Stimulated activated CD4-positive, alpha-beta T cell treated with anti-CD3 and anti-CD28 coated beads, Interleukin-2, amount 100 ng/mL, for 24 hours (primary cell): ENCODE measurements at regions not wholly inside any gene's neighbourhood (a gene's known extent, or its start where the extent isn't known, plus 50 kb on each side); places are given as distances from the start of the nearest gene placed in this dataset.
"Not testable (repeated sequence)": the region's sequence is repeated elsewhere in the genome, so short reads cannot be mapped to it uniquely, and the experiment has no call there.

Experiments
- DNase-seq, 2 donors: peaks; one replicate each; pipeline ENCODE4 v3.0.0-alpha.2; 2020

DNA sequence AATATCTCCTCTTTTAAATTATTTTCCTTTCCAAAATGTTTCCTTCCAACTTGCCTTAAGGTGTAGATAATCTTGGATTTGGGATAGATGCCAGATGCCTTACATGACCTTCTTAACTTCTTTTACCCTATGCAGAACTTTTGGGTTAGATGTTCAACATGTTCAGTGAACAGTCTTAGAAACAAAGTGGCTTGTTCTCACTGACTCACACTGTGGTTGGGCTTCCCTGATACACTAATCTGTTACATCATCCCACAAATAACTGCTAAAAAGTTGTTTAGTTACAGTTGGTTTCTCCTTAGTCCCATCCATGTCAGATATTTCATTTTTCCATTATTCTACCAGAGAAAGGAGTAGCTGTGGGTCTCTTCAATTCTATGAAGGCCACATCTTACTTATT lies 2638.2 kb downstream of the PCDH9 start:
- DNase-seq: no peak

DNA sequence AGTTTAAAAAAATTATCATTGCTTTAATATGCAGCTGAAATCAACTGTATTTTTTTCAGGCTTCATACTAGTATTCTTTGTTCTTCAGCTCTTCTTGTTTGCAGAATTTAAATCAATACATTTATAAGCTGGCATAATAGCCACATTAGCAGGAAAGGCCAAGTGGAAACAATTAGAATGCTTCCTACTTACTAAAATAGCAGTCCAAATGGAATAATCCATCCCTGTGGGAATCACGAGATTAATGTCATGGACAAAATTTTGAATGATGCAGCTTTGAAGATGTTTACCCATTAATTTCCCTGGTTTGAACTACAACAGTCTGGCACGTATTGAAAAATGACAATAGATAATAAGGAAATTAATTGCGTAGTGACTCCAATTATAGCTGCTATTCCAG lies 2650.8 kb downstream of the PCDH9 start:
- no peak for DNase-seq

DNA sequence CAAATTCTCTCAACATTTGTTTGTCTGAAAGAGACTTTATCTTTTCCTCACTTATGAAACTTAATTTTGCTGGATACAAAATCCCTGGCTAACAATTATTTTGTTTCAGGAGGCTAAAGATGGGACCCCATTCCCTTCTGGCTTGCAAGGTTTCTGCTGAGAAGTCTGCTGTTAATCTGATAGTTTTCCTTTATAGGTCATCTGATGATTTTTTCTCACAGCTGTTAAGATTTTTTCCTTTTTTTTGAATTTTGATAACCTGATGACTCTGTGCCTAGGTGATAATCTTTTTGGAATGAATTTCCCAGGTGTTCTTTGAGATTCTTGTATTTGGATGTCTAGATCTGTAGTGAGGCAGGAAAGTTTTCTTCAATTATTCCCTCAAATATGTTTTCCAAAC lies 2661.4 kb downstream of the PCDH9 start:
- DNase-seq: no peak

DNA sequence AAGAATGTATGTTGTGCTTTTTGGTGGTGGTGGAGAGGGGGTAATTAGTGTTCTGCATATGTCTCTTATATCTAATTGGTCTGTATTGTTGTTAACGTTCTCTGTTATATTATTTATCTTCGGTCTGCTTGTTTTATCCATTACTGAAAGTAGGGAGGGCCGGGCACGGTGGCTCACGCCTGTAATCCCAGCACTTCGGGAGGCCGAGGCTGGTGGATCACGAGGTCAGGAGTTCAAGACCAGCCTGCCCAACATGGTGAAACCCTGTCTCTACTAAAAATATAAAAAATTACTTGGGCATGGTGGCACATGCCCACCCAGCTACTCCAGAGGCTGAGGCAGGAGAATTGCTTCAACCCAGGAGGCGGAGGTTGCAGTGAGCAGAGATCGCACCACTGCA lies 2672.1 kb downstream of the PCDH9 start:
- DNase-seq: not testable (repeated sequence)

DNA sequence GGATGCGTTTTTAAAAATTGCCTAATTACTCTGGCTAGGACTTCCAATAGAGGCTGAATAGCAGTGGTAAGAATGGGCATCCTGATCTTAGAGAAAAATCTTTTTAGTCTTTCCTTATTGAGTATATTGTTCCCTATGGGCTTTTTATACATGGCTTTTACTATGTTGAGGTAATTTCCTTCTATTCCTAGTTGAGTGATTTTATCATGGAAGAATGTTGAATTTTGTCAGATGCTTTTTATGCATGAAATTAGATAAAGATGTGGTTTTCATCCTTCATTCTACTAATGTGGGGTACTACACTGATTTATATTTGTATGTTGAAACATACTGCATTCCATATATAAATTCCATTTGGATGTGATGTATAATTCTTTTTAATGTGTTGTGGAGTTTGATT lies 2673.8 kb downstream of the PCDH9 start:
- DNase-seq: no peak

DNA sequence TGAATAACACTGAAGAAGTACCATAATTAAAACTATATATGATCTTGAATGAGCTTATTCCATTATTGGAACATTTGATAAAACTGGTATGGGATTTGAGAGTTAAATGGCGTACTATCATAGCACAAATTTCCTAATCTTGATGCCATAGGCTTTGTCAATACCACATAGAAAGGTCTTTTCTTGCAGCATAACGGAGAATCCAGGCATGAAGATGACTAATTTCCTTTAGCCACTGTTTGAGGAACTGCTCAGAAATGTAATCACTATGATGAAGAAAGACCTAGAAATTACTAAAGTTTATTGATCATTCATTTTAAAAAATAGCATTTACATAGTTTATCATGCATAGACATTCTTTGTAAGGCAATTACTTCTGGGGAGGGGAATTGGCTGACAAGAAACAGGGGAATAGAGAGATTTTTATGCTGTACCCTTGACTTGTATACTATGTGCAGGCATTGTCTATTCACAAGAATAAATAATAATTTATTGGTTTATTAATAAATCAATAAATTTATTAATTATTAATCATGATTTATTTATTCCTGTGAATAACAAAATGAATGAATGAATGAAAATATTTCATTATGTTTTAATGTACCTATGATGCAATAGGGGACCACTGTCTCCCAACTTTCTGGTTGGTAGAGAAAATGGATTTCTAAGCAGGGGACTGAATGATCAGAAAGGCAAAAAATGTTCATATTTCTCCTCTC lies 2676.6 kb downstream of the PCDH9 start:
- DNase-seq: no peak

DNA sequence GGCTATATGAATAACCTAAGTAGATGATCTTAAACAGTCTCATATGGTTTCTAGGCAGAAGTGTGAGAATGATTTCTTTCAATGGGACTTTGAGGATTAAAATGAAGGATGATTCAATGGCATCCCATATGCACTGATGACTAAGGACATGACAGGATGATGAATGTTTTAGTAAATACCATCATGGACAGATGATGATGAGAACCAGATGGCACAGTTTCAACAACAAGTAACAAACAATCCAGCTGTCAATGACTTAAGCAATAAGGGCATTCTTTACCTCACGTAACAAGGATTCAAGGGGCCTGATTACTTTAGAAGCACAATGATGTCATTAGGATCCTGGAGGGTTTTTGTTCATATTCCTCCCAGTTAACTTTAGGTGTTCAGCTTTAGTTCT lies 2678.4 kb downstream of the PCDH9 start:
- DNase-seq: no peak

DNA sequence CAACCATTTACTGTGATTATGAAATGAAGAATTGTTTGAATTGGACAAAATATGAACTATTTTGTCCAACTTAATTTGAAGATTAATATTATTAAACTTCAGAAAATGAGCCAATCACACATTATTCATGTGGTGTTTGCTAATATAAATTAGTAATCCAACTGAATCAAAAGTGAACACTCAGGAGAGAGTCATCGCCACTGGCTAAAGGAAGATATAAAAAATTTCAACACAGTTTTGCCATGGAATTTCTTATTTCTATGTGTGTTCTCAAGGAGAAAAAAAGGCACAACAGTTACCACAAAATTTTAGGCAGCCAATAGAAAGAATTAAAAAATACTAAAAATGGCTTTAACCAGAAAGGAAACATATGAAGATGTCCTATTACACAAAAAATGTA lies 2683.8 kb downstream of the PCDH9 start:
- DNase-seq: no peak

DNA sequence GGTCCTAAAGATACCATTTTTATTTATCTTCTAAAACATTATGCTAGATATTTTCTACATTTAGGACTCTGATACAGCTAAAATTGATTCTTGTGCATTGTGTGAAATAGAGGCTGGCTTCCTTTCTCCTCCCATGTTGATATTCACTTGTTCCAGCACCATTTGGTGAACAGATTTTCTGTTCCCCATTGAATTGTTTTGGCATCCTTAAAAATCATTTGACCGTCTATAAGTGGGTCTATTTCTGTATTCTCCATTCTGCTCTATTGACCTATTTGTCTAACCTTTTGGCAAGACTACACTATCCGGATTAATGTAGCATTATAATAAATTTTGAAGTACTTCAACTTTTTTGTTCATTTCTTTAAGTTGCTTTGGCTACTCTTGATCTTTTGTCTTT lies 2689.2 kb downstream of the PCDH9 start:
- DNase-seq: no peak

DNA sequence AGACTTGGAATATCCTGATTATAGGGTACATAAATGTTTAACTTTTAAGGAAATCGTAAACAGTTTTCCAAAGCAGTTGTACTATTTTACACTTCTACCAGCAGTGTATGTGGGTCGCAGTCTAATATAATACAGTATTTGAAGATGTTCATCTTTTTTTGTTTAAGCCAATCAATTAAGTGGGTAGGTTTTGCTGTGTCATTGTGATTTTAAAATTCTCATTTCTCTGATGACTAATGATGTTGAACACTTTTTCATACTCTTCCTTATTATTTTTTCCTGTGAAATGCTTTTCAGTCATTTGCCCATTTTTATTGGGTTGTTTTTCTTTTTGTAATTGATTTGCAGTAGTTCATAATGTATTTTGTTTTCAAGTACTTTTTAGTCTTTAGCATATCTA lies 2689.7 kb downstream of the PCDH9 start:
- no peak for DNase-seq

DNA sequence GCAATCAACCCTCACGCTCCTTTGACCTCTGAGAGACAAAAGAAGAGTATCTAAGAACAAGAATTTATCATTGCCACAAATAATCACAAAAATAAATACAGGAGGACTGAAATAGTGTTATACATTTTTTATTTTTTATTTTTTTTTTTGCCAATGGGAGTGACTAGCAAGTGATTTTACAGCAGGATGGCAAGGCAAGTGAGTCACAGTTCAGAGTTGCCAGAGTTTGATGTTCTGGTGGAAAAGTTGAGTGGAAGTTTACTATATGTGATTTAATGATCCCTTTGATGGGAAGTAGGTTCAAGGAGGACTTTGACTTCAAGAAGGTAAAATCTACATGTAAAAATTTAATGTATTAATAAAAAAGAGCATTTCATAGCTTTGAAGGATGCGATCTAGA lies 2691.4 kb downstream of the PCDH9 start:
- no peak for DNase-seq

DNA sequence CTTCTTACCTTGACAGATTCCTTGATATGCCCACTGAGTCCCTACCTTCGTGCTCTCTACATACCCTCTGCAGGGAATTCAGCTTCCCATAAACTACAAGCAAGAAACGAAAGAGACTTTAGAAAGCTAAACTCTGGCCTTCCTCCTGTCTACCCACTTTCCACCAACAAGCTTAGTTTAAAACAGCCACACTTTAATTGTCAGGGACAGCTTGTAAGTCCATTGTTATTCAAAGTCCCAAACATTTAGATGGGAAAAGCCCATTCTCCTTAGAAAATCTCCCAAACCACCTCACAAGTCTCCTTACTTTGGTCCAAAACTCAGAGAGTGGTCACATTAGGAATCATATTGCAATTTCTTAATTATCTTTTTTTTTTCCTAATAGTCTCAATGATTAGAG lies 2695.8 kb downstream of the PCDH9 start:
- no peak for DNase-seq

DNA sequence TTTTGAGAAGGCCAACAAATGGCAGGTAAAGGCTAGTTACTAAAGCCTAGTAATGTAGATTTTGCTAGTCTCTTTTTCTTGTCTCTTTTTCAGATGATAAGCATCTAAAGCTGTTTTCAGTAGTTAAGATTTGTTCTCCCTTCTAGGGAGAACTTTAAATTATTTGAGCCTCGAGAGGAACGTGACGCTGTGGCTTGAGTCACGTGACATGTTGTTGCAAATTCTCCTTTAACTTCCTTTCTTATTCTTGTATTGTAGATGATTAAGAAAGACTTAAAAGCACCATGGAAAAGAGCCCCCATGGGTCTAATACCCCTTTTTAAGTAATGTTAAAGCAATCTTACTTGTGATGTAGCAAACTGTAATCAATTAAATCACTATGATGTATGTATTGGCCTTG lies 2698.7 kb downstream of the PCDH9 start:
- no peak for DNase-seq

DNA sequence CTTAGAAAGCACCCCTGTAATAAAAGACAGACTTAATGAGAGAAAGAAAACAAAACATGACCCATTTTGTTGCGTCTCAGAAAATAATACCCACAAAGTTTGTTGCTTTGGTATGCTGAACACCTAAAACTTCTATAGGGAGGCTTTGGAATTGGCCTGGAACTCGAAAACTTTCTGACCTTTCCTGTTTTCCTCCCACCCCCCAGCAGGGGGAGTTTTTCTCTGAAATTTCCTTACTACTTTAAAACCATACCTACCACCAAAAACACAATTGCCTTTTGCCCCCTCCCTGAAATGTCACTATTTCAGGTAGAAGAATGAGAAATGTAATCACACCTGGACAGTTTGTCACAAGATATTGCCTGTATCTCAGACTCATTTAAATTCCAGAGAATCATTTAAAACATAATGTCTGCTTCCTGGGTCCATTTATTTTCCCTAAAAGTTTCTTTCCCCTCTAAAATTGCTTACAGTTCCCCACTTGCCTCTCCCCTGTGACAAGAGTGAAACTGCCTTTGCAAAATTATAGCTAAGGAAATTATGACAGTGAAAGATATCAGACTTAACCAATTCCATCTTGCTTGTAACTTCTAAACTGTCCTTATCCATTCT lies 2700.2 kb downstream of the PCDH9 start:
- peak in 1 of 2 donors; percentile 4 for DNase-seq

DNA sequence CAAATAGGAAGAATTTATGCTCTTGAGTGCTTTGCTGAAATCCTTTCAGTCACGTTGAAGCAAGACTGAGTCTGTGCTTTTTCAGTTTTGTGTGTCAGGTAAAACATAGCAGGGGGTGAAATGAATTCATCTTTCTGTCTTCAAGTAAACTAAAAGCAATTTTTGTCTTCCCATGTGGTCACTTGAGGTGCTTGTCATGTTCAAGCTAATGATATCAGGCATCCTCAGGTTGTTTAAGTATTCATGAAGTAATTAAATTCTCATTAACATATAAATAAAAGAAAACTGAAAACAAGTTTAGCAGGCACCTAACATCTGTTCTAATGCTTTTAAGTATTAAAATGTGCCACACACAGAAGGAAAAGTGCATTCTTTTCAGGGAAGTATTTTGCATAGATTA lies 2701.3 kb downstream of the PCDH9 start:
- no peak for DNase-seq

DNA sequence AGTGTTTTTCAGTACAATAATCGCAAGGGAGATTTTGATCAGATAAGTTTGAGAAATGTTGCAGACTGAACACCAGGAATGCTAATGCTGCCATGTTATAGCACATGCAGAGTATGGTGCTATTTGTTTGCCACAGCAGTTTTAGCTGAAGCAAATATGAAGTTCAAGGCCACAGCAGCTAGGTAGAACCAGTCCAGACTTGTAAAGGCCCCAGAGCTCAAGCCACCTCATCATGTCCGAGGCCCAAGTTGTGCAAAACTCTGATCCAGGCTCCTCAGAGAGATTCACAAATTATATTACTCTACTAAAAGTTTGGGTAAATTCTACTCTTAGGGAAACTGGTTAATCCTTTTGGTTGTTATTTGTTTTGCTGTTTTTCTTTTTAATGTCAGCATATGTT lies 2702.6 kb downstream of the PCDH9 start:
- no peak for DNase-seq

DNA sequence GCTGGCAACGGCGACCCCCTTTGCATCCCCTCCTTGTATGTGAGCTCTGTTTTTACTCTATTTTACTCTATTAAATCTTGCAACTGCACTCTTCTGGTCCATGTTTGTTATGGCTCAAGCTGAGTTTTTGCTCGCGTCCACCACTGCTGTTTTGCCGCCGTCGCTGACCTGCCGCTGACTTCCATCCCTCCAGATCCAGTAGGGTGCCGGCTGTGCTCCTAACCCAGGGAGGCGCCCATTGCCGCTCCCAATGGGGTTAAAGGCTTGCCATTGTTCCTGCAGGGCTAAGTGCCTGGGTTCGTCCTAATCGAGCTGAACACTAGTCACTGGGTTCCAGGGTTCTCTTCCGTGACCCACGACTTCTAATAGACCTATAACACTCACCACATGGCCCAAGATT lies 2704.4 kb downstream of the PCDH9 start:
- DNase-seq: no peak

DNA sequence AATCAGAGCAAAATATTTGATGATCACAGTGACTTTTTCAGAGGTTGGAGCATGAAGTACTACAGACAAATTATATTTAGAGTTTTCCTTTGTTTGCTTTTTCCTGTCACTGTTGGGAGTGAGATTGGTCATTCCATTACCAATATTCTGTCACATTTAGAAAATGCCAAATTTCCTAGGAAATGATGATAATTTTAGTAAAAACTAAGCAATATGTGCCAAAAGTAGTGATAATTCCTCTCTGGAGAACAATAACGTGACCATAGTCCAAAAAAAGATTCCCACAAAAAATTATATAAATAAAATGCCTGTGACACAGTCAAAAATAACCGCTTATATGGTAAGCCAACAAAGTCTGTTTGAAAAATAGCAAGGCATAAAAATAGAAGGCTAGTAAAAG lies 2719.4 kb downstream of the PCDH9 start:
- no peak for DNase-seq

DNA sequence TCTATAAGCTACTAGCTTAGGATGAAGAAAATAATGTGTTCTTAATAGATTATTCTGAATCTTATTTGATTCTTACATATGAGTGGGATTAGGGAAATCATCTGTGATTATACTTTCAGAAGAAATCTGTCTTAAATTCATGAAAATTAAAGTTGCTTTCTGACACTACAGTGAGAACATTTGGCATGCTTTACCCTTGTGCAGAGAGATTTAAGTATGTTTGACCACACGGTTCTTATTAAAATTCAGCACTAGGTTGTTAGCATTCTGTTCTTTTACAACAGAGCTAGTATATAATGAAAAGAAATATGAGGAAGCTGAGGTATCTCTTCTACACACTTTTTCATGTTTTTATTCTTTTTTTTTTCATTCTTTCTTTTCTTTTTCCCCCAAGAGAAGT lies 2723.9 kb downstream of the PCDH9 start:
- no peak for DNase-seq

DNA sequence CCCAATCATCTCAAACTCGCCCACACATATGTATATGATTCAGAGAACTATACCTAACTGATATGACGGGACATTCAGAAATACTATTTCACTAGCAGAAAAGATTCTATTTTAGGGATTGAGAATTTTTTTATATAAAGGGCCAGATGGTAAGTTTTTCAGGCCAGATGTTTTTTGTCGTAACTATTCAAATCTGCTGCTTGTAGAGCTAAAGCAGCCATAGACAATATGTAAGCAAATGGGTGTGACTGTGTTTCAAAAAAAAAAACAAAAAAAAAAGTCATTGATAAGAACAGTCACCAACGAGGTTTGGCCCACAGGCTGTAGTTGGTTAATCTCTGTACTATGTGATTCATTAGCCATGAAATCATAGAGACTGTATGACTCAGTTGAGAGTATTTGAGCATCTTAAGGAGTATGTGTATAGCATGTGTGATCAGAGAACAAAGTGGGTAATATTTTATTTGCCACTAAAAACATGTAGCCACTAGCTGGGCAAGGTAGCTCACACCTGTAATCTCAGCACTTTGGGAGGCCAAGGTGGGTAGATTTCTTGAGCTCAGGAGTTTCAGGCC lies 2724.7 kb downstream of the PCDH9 start:
- no peak for DNase-seq

DNA sequence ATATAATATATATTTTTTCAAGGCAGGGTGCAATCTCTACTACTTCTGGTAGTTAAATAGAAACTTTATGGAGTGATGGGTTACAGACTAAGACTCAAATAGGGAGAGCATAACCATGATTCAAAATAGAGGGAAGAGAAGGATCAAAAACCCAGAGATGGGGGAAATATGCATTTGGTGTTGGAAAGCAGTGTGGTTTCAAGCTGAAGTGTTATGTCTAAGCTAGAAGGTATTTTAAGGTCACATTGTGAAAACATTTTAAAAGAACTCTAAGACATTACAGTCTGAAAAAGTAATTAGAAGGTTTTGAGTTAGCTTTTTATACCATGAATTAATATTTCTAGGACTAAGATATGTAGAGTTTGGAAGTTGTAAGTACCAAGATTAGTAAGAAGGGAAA lies 2741.4 kb downstream of the PCDH9 start:
- no peak for DNase-seq

DNA sequence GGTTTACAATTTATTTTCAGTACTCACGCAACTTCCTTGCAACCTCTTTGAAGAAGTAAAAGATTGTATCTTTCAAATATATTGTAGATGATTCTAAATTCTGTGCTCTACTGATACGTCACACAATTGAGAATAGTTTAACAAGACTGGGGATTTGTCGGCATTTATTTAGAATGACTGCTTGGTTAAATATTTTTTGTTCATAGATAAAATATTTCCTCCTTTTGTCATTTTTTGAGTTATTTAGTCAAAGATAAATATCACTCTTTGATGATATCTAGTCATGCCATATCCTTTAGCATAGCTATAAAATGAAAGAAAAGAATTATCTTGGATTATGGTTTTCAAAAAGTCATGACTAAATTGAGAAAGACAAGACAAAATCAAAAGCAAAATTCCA lies 2747.8 kb downstream of the PCDH9 start:
- no peak for DNase-seq

DNA sequence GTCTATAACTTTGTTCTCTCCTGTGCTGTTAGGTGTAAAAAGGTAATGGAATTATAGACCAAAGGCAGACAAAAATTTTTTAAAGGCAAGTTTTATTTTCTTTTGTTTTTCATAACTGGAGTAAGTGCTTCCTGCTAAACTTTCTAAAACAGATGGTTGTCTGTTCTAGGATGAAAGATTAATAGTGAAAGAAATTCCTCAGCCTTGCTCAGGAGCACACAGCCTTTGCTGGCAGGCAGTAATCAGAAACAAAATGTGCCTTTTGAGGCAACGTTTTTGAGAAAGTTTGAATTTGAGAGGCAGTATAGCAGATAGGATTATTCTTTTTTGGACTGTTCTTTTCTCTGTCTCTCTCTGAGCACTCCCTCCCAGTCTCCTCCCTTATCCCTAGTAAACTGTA lies 2749.5 kb downstream of the PCDH9 start:
- DNase-seq: no peak

DNA sequence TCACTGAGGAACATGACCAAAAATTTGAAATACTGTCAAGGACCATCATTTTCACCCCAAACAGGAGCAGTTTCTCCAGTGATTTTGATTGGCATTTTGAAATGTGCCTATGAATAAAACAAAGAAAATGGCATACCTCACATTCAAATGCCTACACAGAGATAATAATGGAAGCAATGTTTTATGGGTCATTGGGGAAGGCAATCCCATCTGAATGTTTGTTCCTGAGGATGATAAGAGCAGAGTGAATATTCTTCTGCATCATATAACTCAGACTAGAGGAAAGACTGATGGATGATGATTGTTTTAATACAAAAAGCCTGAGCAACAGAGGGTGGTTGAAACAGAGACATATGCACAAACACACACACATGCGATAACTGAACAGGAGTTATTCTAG lies 2749.9 kb downstream of the PCDH9 start:
- DNase-seq: no peak

DNA sequence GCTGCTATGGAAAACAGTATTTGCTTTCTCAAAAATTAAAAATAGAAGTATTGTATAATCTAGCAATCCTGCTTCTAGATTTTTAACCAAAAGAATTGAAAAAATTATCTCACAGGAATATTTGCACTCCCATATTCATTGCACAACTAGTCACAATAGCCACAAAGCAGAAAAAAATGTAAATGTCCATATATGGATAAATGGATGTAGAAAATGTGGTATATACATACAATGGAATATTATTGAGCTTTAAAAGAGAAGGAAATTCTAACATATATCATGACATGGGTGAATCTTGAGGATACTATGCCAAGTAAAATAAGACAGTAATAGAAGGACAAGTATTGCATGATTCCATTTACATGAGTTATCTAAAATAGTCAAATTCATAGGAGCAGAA lies 2753.0 kb downstream of the PCDH9 start:
- DNase-seq: no peak
